Gastroesophageal sphincter (tissue), 2 donors: ENCODE measurements at regions not wholly inside any gene's neighbourhood (a gene's known extent, or its start where the extent isn't known, plus 50 kb on each side); places are given as distances from the start of the nearest gene placed in this dataset.

ENCODE experiments used
- EP300 ChIP-seq: sonication (generic); formaldehyde crosslinking; IDR thresholded peaks from one replicate; pipeline ENCODE4 v1.6.1; 2017; ENCODE audit warnings: antibody characterized with exemption, mild to moderate bottlenecking
- POLR2A ChIP-seq, 2 donors: fragments of 450-650 bp; IDR thresholded peaks; one replicate each; pipeline ENCODE4 v1.6.1; 2017; ENCODE audit warnings: antibody characterized with exemption in 2 of 2, mild to moderate bottlenecking in 2 of 2, moderate library complexity in 1 of 2
- POLR2AphosphoS5 ChIP-seq: sonication (generic); formaldehyde crosslinking; IDR thresholded peaks from one replicate; pipeline ENCODE4 v1.6.1; 2017; ENCODE audit warnings: antibody characterized with exemption

DNA sequence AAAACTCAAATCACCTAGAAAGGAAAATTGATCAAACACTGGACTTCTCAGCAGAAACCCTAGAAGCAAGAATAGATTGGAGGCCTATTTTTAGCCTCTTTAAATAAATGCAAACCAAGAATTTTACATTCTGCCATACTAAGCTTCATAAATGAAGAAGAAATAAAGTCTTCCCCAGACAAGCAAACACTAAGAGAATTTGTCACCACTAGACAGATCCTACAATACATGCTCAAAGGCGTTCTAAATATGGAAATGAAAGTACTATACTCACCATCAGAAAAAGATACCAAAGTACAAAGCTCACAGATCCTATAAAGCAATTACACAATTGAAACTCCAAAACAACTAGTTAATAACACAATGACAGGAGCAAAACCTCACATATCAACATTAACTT, 578.1 kb downstream of the UQCRFS1 start:
- no peak for TF ChIP-seq POLR2AphosphoS5
- TF ChIP-seq EP300: no peak
- TF ChIP-seq POLR2A (IDR thresholded peaks at IDR 0.05): no peak
